HepG2 (cell line): ENCODE measurements at regions not wholly inside any gene's neighbourhood (a gene's known extent, or its start where the extent isn't known, plus 50 kb on each side); places are given as distances from the start of the nearest gene placed in this dataset.

Source experiments
- CSRNP2 ChIP-seq: sonication (generic); formaldehyde crosslinking; conservative IDR thresholded peaks from 2 replicates; pipeline ENCODE4 v1.8.0; 2022; ENCODE audit warnings: low read depth, missing genetic modification reagents
- ZNF232 ChIP-seq: sonication (generic); formaldehyde crosslinking; IDR thresholded peaks from 2 replicates; pipeline ENCODE4 v1.4.0; 2020; ENCODE audit warnings: missing genetic modification reagents, borderline replicate concordance
- ZNF274 ChIP-seq: sonication (generic); formaldehyde crosslinking; IDR thresholded peaks from 2 replicates; pipeline ENCODE4 v1.5.1; 2020; ENCODE audit warnings: mild to moderate bottlenecking, missing genetic modification reagents
- TF ChIP-seq, protein P1 (sequence below): sonication (generic); formaldehyde crosslinking; IDR thresholded peaks from 2 replicates; pipeline ENCODE4 v1.4.0; 2020; ENCODE audit warnings: missing genetic modification reagents, borderline replicate concordance

- TF ChIP-seq ZNF274 (no peak), ZNF232 (no peak), CSRNP2 (CRISPR knock-in tag) (no peak)
- TF ChIP-seq, protein P1, sequence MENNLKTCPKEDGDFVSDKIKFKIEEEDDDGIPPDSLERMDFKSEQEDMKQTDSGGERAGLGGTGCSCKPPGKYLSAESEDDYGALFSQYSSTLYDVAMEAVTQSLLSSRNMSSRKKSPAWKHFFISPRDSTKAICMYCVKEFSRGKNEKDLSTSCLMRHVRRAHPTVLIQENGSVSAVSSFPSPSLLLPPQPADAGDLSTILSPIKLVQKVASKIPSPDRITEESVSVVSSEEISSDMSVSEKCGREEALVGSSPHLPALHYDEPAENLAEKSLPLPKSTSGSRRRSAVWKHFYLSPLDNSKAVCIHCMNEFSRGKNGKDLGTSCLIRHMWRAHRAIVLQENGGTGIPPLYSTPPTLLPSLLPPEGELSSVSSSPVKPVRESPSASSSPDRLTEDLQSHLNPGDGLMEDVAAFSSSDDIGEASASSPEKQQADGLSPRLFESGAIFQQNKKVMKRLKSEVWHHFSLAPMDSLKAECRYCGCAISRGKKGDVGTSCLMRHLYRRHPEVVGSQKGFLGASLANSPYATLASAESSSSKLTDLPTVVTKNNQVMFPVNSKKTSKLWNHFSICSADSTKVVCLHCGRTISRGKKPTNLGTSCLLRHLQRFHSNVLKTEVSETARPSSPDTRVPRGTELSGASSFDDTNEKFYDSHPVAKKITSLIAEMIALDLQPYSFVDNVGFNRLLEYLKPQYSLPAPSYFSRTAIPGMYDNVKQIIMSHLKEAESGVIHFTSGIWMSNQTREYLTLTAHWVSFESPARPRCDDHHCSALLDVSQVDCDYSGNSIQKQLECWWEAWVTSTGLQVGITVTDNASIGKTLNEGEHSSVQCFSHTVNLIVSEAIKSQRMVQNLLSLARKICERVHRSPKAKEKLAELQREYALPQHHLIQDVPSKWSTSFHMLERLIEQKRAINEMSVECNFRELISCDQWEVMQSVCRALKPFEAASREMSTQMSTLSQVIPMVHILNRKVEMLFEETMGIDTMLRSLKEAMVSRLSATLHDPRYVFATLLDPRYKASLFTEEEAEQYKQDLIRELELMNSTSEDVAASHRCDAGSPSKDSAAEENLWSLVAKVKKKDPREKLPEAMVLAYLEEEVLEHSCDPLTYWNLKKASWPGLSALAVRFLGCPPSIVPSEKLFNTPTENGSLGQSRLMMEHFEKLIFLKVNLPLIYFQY (CRISPR knock-in tag), result no peak
Observed at GRCh38 chr9:2919347-2919746, 75.5 kb upstream of the PUM3 start.
